GM18498 (cell line): ENCODE measurements at regions not wholly inside any gene's neighbourhood (a gene's known extent, or its start where the extent isn't known, plus 50 kb on each side); places are given as distances from the start of the nearest gene placed in this dataset.

Experiments
- ATAC-seq: cut with Tn5 transposase; IDR thresholded peaks from one replicate; pipeline ENCODE4 v1.9.1; 2021; ENCODE audit warnings: mild to moderate bottlenecking, moderate library complexity; ENCODE audit not compliant: unreplicated experiment

- ATAC-seq, result no peak
These were observed 253.4 kb downstream of the SLITRK6 start for GRCh38 chr13:85545771-85546170.

- ATAC-seq, result no peak
These were observed 254.5 kb downstream of the SLITRK6 start for GRCh38 chr13:85544756-85545155.

- ATAC-seq, result no peak
These were observed 256.1 kb downstream of the SLITRK6 start for GRCh38 chr13:85543144-85543543.

- ATAC-seq, result no peak
These were observed 257.7 kb downstream of the SLITRK6 start for GRCh38 chr13:85541476-85541875.

- no peak for ATAC-seq
These were observed 260.3 kb downstream of the SLITRK6 start for GRCh38 chr13:85538957-85539356.

- no peak for ATAC-seq
These were observed 261.6 kb downstream of the SLITRK6 start for GRCh38 chr13:85537601-85538000.

GRCh38 chr13:85536706-85537105 is 262.5 kb downstream of the SLITRK6 start:
- no peak for ATAC-seq

GRCh38 chr13:85535316-85536084 is 263.7 kb downstream of the SLITRK6 start:
- ATAC-seq, result no peak

- no peak for ATAC-seq
These were observed 265.3 kb downstream of the SLITRK6 start for GRCh38 chr13:85533911-85534310.

- no peak for ATAC-seq
These were observed 270.0 kb downstream of the SLITRK6 start for GRCh38 chr13:85529218-85529594.

GRCh38 chr13:85528491-85529217 is 270.6 kb downstream of the SLITRK6 start:
- ATAC-seq, result no peak

- no peak for ATAC-seq
These were observed 271.9 kb downstream of the SLITRK6 start for GRCh38 chr13:85527316-85527715.

GRCh38 chr13:85525411-85525810 is 273.8 kb downstream of the SLITRK6 start:
- no peak for ATAC-seq

- no peak for ATAC-seq
These were observed 277.6 kb downstream of the SLITRK6 start for GRCh38 chr13:85521657-85522056.

GRCh38 chr13:85520445-85520844 is 278.8 kb downstream of the SLITRK6 start:
- ATAC-seq, result no peak

- no peak for ATAC-seq
These were observed 279.9 kb downstream of the SLITRK6 start for GRCh38 chr13:85519363-85519762.

- ATAC-seq, result no peak
These were observed 286.8 kb downstream of the SLITRK6 start for GRCh38 chr13:85512421-85512820.

- no peak for ATAC-seq
These were observed 289.7 kb downstream of the SLITRK6 start for GRCh38 chr13:85509512-85509911.

- ATAC-seq, result no peak
These were observed 290.4 kb downstream of the SLITRK6 start for GRCh38 chr13:85508683-85509329.

GRCh38 chr13:85503797-85504196 is 295.4 kb downstream of the SLITRK6 start:
- no peak for ATAC-seq

GRCh38 chr13:85501616-85502015 is 297.6 kb downstream of the SLITRK6 start:
- no peak for ATAC-seq

- ATAC-seq, result no peak
These were observed 298.4 kb downstream of the SLITRK6 start for GRCh38 chr13:85500696-85501256.
